LoVo (cell line): ENCODE measurements at regions not wholly inside any gene's neighbourhood (a gene's known extent, or its start where the extent isn't known, plus 50 kb on each side); places are given as distances from the start of the nearest gene placed in this dataset.

Experiments used
- DNase-seq: peaks from one replicate; pipeline ENCODE4 v3.0.0-alpha.2; 2016; ENCODE audit warnings: low spot score

GRCh38 chr11:15815246-15816195 lies 540.8 kb downstream of the SOX6 start:
- no peak for DNase-seq

DNA sequence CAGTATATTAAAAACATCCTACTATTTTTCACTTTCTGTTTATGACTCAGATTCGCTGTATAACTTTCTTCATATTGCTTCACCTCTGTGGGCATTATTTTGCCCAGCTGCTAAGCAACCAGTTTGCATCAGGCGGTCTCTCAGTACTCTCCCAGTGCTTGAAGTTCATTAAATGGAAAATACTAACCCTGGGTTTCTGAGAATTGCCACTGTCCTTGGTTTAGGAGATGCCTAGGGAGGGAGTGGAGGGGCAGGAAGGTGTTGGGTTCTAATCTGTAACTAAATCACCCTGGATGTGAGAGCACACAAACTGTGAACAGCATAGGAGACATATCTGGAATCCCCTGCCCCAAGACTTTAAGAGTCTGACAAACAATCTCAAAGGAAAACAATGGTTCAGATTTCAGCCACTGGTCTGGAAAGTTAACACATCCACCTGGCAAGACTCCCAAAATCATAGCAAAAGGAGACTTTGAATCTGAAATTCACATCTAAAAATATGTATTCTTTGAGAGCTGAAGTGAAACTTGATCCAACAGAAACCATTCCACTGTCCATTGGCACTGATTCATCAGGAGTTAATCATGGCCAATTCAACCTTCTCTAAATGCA lies 540.0 kb downstream of the SOX6 start:
- DNase-seq, result no peak

- DNase-seq, result no peak
Measured at GRCh38 chr11:15817001-15817400, 539.3 kb downstream of the SOX6 start.

GRCh38 chr11:15818132-15818842 lies 538.1 kb downstream of the SOX6 start:
- peak; percentile 6 for DNase-seq

GRCh38 chr11:15819679-15820286 lies 536.6 kb downstream of the SOX6 start:
- DNase-seq, result peak; percentile 68

DNA sequence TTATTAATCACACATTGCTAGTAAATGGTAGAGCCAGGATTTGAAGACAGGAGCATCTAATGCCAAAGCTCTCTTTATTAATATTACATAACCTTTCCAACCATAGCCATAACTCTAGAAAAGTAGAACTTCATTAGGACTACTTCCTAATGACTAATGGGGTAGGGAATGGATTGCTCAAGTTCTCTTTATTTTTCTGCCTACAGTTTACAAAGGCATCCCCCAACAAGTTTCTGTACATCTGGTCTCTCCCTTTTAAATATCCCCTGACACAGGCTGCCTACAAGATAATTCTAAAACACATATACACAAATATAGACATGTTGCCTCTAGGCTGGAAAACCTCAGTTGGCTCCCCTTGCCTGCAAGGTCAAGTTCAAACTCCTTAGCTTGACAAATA lies 534.9 kb downstream of the SOX6 start:
- no peak for DNase-seq

- no peak for DNase-seq
Measured at GRCh38 chr11:15824060-15824459, 532.3 kb downstream of the SOX6 start.

- DNase-seq, result no peak
Measured at GRCh38 chr11:15825976-15826650, 530.2 kb downstream of the SOX6 start.

- no peak for DNase-seq
Measured at GRCh38 chr11:15826826-15827225, 529.5 kb downstream of the SOX6 start.

- no peak for DNase-seq
Measured at GRCh38 chr11:15828215-15828853, 528.0 kb downstream of the SOX6 start.

DNA sequence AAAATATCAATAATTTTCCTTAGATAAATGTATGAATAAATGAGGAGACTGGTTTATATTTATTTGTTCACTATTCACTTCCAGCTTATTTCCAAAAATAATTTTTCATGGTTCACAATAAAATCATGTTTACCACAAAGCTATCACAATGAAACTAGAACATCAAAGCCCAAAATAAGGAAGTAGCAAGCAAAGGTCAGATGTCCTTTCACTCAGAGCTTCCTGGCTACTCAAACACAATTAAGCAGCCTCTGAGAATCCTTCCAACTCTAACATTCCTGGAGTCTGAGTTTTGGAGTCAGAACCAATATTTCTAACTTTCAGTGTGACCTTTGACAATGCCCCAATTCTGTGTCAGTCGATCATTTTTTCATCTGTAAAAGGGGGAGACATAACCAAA lies 527.0 kb downstream of the SOX6 start:
- no peak for DNase-seq

DNA sequence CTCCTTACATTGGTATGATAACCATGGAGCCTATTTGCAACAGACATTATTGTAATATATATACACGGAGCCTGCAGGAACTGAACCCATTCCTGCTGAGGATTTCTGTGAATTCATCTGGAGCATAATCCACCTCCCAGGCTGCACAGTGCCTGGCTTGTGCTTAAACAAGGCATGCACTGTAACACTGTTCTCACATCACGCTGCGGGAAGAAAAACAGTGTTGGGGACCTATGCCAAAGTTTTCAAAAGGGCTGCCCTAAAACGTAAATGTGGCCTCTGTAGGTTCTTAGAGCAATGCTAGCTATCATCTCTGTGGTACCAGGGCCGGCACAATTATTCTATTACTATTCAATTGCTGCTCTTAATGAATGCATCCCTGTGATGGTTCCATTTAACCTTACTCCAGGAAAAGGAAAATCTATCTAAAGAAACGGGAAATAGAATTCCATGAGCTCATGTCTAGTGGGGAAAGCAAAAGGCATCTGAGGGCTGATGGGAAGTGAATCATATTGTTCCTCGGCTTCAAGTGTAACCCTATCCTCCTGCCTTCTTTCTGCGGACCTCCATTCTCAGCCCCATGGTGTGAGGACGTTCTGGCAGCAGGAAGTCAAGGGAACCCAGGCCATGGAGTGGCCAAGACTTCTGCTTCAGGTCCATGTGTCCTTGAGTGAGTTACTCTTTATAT lies 525.5 kb downstream of the SOX6 start:
- no peak for DNase-seq

- DNase-seq, result no peak
Measured at GRCh38 chr11:15835788-15836411, 520.4 kb downstream of the SOX6 start.

DNA sequence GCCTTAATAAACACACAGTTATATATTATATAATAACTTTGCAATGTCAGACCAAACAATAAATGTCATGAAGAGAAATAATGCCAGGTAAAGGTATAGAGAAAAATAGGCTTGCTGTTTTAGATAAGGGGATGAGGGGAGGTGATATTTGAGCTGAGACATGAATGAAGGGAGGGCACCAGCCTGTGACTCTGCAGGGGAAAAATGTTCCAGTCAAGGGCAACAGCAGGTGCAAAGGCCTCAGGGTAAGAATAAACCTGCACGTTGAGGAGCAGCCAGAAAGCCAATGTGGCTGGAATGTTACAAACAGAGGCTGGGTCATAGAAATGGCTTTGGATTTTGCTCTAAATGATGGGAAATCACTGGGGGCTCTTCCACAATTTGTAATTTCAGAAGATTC lies 519.6 kb downstream of the SOX6 start:
- DNase-seq, result no peak

DNA sequence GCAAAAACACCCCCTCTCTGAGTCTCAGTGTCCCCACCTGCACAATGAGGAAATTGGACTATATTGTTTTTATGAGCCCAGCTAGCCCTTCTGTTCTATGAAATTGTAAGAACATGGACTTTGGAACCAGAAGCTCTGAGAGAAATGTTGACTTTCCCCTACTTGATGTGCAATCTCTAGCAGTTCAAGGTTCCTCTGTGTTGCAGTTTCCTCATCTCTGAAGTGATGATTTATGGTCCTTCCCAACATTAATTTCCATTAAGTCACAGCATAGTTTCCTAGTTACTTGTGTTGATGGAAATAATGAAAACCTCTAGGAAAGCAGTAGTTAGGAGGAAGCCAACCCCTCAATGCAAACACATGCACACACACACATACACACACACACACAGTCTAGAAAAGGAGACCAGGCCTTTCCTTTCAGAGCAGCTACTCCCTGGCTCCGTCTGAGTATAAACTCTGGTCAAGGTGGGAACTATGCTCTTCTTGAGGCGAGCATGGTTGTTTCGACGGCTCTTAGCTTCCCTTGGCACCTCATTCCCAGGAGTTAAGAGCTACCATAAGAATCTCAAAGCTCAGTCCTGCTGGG lies 518.4 kb downstream of the SOX6 start:
- DNase-seq, result peak; percentile 38

GRCh38 chr11:15839061-15839460 lies 517.3 kb downstream of the SOX6 start:
- DNase-seq, result no peak

- DNase-seq, result no peak
Measured at GRCh38 chr11:15840966-15841365, 515.4 kb downstream of the SOX6 start.

GRCh38 chr11:15841931-15842740 lies 514.2 kb downstream of the SOX6 start:
- no peak for DNase-seq

- no peak for DNase-seq
Measured at GRCh38 chr11:15843309-15843872, 513.0 kb downstream of the SOX6 start.
